Fibroblast of pulmonary artery (primary cell): ENCODE measurements at regions not wholly inside any gene's neighbourhood (a gene's known extent, or its start where the extent isn't known, plus 50 kb on each side); places are given as distances from the start of the nearest gene placed in this dataset.
A peak's percentile ranks its signal among the peaks of the same experiment; 100 is the strongest.

Experiments
- DNase-seq: peaks from one replicate; pipeline ENCODE4 v3.0.0-alpha.2; 2010; ENCODE audit warnings: low read depth
- H3K4me3 ChIP-seq: replicated peaks from 2 replicates; pipeline ENCODE4 v1.5.1; 2011; ENCODE audit warnings: low read depth, mild to moderate bottlenecking, control low read depth, low read length, moderate library complexity
- TF ChIP-seq, protein P1 (sequence below): IDR thresholded peaks from 2 replicates; pipeline ENCODE4 v1.5.1; 2011; ENCODE audit warnings: mild to moderate bottlenecking, control low read depth, low read length, inconsistent platforms; ENCODE audit errors: missing control alignments

DNA sequence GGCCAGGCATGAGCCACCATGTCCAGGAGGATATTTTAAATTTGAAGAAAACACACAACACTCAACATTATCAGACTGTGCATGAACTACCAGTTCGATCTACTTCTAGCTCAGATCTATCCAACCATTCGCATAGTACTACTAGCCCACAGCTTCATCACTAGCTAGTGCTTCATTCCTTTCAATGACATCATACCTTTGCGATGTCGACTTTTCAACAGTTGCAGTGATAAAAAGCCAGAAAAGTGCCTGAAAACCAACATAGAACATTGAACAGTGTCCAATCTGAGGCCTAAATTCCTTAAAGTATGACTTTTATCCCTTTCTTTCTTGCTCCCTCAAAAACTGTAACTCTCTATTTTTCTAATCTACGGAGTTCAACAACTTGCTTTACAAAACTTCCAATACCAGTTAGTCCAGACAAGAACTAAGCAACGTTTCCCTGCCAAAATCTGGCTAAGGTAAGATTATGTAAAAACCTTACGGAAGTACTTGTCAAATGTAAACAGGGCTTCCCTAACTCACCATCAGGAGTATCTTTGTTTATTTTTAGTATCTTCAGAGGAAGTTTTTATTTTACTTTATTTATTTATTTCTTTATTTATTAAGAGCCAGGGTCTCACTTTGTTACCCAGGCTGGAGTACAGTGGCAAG, 434.0 kb upstream of the JARID2 start:
- TF ChIP-seq, protein P1, sequence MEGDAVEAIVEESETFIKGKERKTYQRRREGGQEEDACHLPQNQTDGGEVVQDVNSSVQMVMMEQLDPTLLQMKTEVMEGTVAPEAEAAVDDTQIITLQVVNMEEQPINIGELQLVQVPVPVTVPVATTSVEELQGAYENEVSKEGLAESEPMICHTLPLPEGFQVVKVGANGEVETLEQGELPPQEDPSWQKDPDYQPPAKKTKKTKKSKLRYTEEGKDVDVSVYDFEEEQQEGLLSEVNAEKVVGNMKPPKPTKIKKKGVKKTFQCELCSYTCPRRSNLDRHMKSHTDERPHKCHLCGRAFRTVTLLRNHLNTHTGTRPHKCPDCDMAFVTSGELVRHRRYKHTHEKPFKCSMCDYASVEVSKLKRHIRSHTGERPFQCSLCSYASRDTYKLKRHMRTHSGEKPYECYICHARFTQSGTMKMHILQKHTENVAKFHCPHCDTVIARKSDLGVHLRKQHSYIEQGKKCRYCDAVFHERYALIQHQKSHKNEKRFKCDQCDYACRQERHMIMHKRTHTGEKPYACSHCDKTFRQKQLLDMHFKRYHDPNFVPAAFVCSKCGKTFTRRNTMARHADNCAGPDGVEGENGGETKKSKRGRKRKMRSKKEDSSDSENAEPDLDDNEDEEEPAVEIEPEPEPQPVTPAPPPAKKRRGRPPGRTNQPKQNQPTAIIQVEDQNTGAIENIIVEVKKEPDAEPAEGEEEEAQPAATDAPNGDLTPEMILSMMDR, result no peak
- H3K4me3 ChIP-seq, result no peak overlapping the region
- DNase-seq, result peak; percentile 82

GRCh38 chr6:14814016-14814415, 431.9 kb upstream of the JARID2 start:
- DNase-seq, result no peak
- TF ChIP-seq, protein P1, result no peak
- no peak overlapping the region for H3K4me3 ChIP-seq

GRCh38 chr6:14816116-14816859, 429.6 kb upstream of the JARID2 start:
- TF ChIP-seq, protein P1, result no peak
- no peak overlapping the region for H3K4me3 ChIP-seq
- peak; percentile 32 for DNase-seq

DNA sequence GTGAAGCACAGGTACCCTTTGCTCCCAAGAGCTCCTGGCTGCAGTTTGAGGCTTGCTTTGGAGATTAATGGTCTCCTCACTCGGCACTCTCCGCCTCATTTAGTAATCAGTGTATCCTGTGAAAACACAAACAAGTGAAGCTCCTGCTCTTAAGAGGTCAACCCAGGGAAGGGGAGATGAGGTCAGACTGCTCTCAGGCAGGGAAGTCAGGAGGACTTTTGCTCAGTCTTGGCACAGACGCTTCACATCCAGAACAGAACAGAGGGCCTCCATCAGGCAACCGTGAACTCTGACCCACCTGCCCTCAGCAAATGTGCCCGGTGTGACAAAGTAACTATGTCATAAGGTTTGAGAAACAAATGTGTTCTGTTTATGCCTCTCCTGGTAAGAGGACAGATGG, 428.8 kb upstream of the JARID2 start:
- DNase-seq, result no peak
- TF ChIP-seq, protein P1, result no peak

GRCh38 chr6:14818422-14818884, 427.4 kb upstream of the JARID2 start:
- peak; percentile 39 for DNase-seq
- TF ChIP-seq, protein P1, result no peak
- no peak overlapping the region for H3K4me3 ChIP-seq

More for the DNA sequence above, 428.8 kb upstream of the JARID2 start:
- no peak overlapping the region for H3K4me3 ChIP-seq

- H3K4me3 ChIP-seq, result no peak overlapping the region
- no peak for DNase-seq
- TF ChIP-seq, protein P1, result no peak
Observed at GRCh38 chr6:14819001-14819400, 426.9 kb upstream of the JARID2 start.
